HEK293 (cell line): ENCODE measurements at regions not wholly inside any gene's neighbourhood (a gene's known extent, or its start where the extent isn't known, plus 50 kb on each side); places are given as distances from the start of the nearest gene placed in this dataset.
A peak's percentile ranks its signal among the peaks of the same experiment; 100 is the strongest.

ENCODE experiments used
- GLI4 ChIP-seq: fragments of 450-650 bp; formaldehyde crosslinking; IDR thresholded peaks from 2 replicates; pipeline ENCODE4 v1.5.1; 2016; ENCODE audit warnings: missing biosample characterization, missing genetic modification characterization
- INSM2 ChIP-seq: fragments of 450-650 bp; formaldehyde crosslinking; IDR thresholded peaks from 2 replicates; pipeline ENCODE4 v1.5.1; 2016; ENCODE audit warnings: missing biosample characterization, missing genetic modification characterization
- KLF10 ChIP-seq: fragments of 450-650 bp; IDR thresholded peaks from 2 replicates; pipeline ENCODE4 v1.5.1; 2018; ENCODE audit warnings: missing biosample characterization, mild to moderate bottlenecking, missing genetic modification characterization
- OSR2 ChIP-seq: fragments of 450-650 bp; formaldehyde crosslinking; IDR thresholded peaks from 2 replicates; pipeline ENCODE4 v1.5.1; 2016; ENCODE audit warnings: missing biosample characterization, missing genetic modification characterization
- PRDM10 ChIP-seq: fragments of 450-650 bp; formaldehyde crosslinking; IDR thresholded peaks from 2 replicates; pipeline ENCODE4 v1.5.1; 2016; ENCODE audit warnings: missing biosample characterization, missing genetic modification characterization
- RBAK ChIP-seq: fragments of 450-650 bp; formaldehyde crosslinking; IDR thresholded peaks from 2 replicates; pipeline ENCODE4 v1.5.1; 2016; ENCODE audit warnings: missing biosample characterization, missing genetic modification characterization
- YY1 ChIP-seq: fragments of 450-650 bp; formaldehyde crosslinking; IDR thresholded peaks from 2 replicates; pipeline ENCODE4 v1.5.1; 2018; ENCODE audit warnings: missing biosample characterization, missing genetic modification characterization
- ZBTB10 ChIP-seq: fragments of 450-650 bp; formaldehyde crosslinking; IDR thresholded peaks from 2 replicates; pipeline ENCODE4 v1.5.1; 2016; ENCODE audit warnings: missing biosample characterization, missing genetic modification characterization
- ZBTB8A ChIP-seq: fragments of 450-650 bp; formaldehyde crosslinking; IDR thresholded peaks from 2 replicates; pipeline ENCODE4 v1.5.1; 2016; ENCODE audit warnings: missing biosample characterization, missing genetic modification characterization
- ZNF10 ChIP-seq: fragments of 450-650 bp; formaldehyde crosslinking; IDR thresholded peaks from 2 replicates; pipeline ENCODE4 v1.5.1; 2017; ENCODE audit warnings: missing biosample characterization, missing genetic modification characterization
- ZNF174 ChIP-seq: fragments of 450-650 bp; formaldehyde crosslinking; IDR thresholded peaks from 2 replicates; pipeline ENCODE4 v1.5.0; 2017; ENCODE audit warnings: missing biosample characterization, mild to moderate bottlenecking, missing genetic modification characterization
- ZNF2 ChIP-seq: fragments of 450-650 bp; formaldehyde crosslinking; IDR thresholded peaks from 2 replicates; pipeline ENCODE4 v1.5.1; 2016; ENCODE audit warnings: missing biosample characterization, missing genetic modification characterization
- ZNF202 ChIP-seq: fragments of 450-650 bp; formaldehyde crosslinking; IDR thresholded peaks from 2 replicates; pipeline ENCODE4 v1.5.1; 2016; ENCODE audit warnings: missing biosample characterization, missing genetic modification characterization, borderline replicate concordance
- ZNF211 ChIP-seq: fragments of 450-650 bp; formaldehyde crosslinking; IDR thresholded peaks from 2 replicates; pipeline ENCODE4 v1.5.1; 2016; ENCODE audit warnings: low read depth, missing biosample characterization, missing genetic modification characterization
- ZNF223 ChIP-seq: fragments of 450-650 bp; formaldehyde crosslinking; IDR thresholded peaks from 2 replicates; pipeline ENCODE4 v1.5.1; 2016; ENCODE audit warnings: missing biosample characterization, missing genetic modification characterization
- ZNF324 ChIP-seq: fragments of 450-650 bp; formaldehyde crosslinking; IDR thresholded peaks from 2 replicates; pipeline ENCODE4 v1.5.1; 2016; ENCODE audit warnings: missing biosample characterization, missing genetic modification characterization
- ZNF513 ChIP-seq: fragments of 450-650 bp; IDR thresholded peaks from 2 replicates; pipeline ENCODE4 v1.5.1; 2018; ENCODE audit warnings: missing biosample characterization, missing genetic modification characterization
- ZNF560 ChIP-seq: fragments of 450-650 bp; formaldehyde crosslinking; IDR thresholded peaks from 2 replicates; pipeline ENCODE4 v1.5.1; 2017; ENCODE audit warnings: missing biosample characterization, missing genetic modification characterization, borderline replicate concordance
- ZNF571 ChIP-seq: fragments of 450-650 bp; formaldehyde crosslinking; IDR thresholded peaks from 2 replicates; pipeline ENCODE4 v1.5.0; 2017; ENCODE audit warnings: missing biosample characterization, missing genetic modification characterization
- ZNF600 ChIP-seq: fragments of 450-650 bp; formaldehyde crosslinking; IDR thresholded peaks from 2 replicates; pipeline ENCODE4 v1.5.1; 2016; ENCODE audit warnings: missing biosample characterization, missing genetic modification characterization
- ZNF621 ChIP-seq: fragments of 450-650 bp; formaldehyde crosslinking; IDR thresholded peaks from 2 replicates; pipeline ENCODE4 v1.5.1; 2017; ENCODE audit warnings: missing biosample characterization, missing genetic modification characterization
- ZNF664 ChIP-seq: fragments of 450-650 bp; formaldehyde crosslinking; IDR thresholded peaks from 2 replicates; pipeline ENCODE4 v1.5.1; 2016; ENCODE audit warnings: missing biosample characterization, missing genetic modification characterization
- ZNF677 ChIP-seq: fragments of 450-650 bp; IDR thresholded peaks from 2 replicates; pipeline ENCODE4 v1.5.0; 2018; ENCODE audit warnings: missing biosample characterization, mild to moderate bottlenecking, missing genetic modification characterization, moderate library complexity
- ZNF692 ChIP-seq: fragments of 450-650 bp; formaldehyde crosslinking; IDR thresholded peaks from 2 replicates; pipeline ENCODE4 v1.5.1; 2016; ENCODE audit warnings: missing biosample characterization, missing genetic modification characterization
- ZNF701 ChIP-seq: fragments of 450-650 bp; formaldehyde crosslinking; IDR thresholded peaks from 2 replicates; pipeline ENCODE4 v1.5.1; 2016; ENCODE audit warnings: missing biosample characterization, missing genetic modification characterization
- ZNF747 ChIP-seq: fragments of 450-650 bp; formaldehyde crosslinking; IDR thresholded peaks from 2 replicates; pipeline ENCODE4 v1.5.1; 2016; ENCODE audit warnings: missing biosample characterization, missing genetic modification characterization
- ZNF768 ChIP-seq: fragments of 450-650 bp; formaldehyde crosslinking; IDR thresholded peaks from 2 replicates; pipeline ENCODE4 v1.5.1; 2018; ENCODE audit warnings: missing biosample characterization, mild to moderate bottlenecking, missing genetic modification characterization
- TF ChIP-seq, protein P1 (sequence below): fragments of 450-650 bp; formaldehyde crosslinking; IDR thresholded peaks from 2 replicates; pipeline ENCODE4 v1.5.1; 2016; ENCODE audit warnings: missing biosample characterization, missing genetic modification characterization

- TF ChIP-seq INSM2 (0 out of 2 replicates have a peak, but pooled peaks have one; percentile 45), ZBTB10 (tag by site-specific recombination) (no peak), ZNF600 (tag by site-specific recombination) (no peak), ZNF560 (no peak), RBAK (no peak), PRDM10 (tag by site-specific recombination) (peak; percentile 83), ZNF768 (tag by site-specific recombination) (no peak), ZNF211 (tag by site-specific recombination) (no peak), GLI4 (tag by site-specific recombination) (no peak), ZNF10 (tag by site-specific recombination) (no peak), ZNF677 (tag by site-specific recombination) (no peak), ZNF202 (tag by site-specific recombination) (no peak), ZNF324 (tag by site-specific recombination) (no peak), OSR2 (tag by site-specific recombination) (peak; percentile 30; the same call in 1 of the 2 replicates), ZNF571 (tag by site-specific recombination) (no peak), YY1 (no peak), ZNF174 (tag by site-specific recombination) (no peak), ZNF621 (tag by site-specific recombination) (no peak), ZNF747 (no peak), ZNF692 (peak; percentile 73), ZNF2 (no peak), ZNF223 (tag by site-specific recombination) (no peak), ZNF664 (tag by site-specific recombination) (peak; percentile 41; the same call in 1 of the 2 replicates), KLF10 (no peak), ZBTB8A (tag by site-specific recombination) (no peak), ZNF701 (tag by site-specific recombination) (no peak), ZNF513 (peak; percentile 96)
- TF ChIP-seq, protein P1, sequence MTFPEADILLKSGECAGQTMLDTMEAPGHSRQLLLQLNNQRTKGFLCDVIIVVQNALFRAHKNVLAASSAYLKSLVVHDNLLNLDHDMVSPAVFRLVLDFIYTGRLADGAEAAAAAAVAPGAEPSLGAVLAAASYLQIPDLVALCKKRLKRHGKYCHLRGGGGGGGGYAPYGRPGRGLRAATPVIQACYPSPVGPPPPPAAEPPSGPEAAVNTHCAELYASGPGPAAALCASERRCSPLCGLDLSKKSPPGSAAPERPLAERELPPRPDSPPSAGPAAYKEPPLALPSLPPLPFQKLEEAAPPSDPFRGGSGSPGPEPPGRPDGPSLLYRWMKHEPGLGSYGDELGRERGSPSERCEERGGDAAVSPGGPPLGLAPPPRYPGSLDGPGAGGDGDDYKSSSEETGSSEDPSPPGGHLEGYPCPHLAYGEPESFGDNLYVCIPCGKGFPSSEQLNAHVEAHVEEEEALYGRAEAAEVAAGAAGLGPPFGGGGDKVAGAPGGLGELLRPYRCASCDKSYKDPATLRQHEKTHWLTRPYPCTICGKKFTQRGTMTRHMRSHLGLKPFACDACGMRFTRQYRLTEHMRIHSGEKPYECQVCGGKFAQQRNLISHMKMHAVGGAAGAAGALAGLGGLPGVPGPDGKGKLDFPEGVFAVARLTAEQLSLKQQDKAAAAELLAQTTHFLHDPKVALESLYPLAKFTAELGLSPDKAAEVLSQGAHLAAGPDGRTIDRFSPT (tag by site-specific recombination) = no peak
These were observed 92.3 kb upstream of the BEND6 start (continued) for GRCh38 chr6:56862415-56863175.
